ENCODE measurements at regions not wholly inside any gene's neighbourhood (a gene's known extent, or its start where the extent isn't known, plus 50 kb on each side); places are given as distances from the start of the nearest gene placed in this dataset.

- TF ChIP-seq CTCF (conservative IDR thresholded peaks at IDR 0.05; ENCODE audit: low read depth, low read length) (no peak), EZH2phosphoT487 (IDR thresholded peaks at IDR 0.05; ENCODE audit: borderline replicate concordance, low read length) (no peak), EZH2 (IDR thresholded peaks at IDR 0.05; ENCODE audit: low read length, unreplicated experiment) (no peak)
Measured at GRCh38 chr2:192438239-192438638, 243.5 kb upstream of the TMEFF2 start.
